Right atrium auricular region (tissue), 2 donors: ENCODE measurements at regions not wholly inside any gene's neighbourhood (a gene's known extent, or its start where the extent isn't known, plus 50 kb on each side); places are given as distances from the start of the nearest gene placed in this dataset.

Source experiments
- DNase-seq: peaks from one replicate; pipeline ENCODE4 v3.0.0-alpha.2; 2019; ENCODE audit warnings: low spot score
- H3K27ac ChIP-seq, 2 donors: fragments of 200-600 bp; sonication (generic); 1 replicate in 1 of 2; 2 replicates in 1 of 2; pipeline ENCODE4 v1.5.1; 2016 to 2019
- H3K27me3 ChIP-seq, 2 donors: fragments of 200-600 bp; sonication (generic); one replicate each; pipeline versions ENCODE4 v1.5.1 to v1.6.0; 2017 to 2019
- H3K36me3 ChIP-seq: fragments of 200-600 bp; sonication (generic); one replicate; pipeline ENCODE4 v1.5.1; 2016
- H3K4me1 ChIP-seq, 2 donors: fragments of 200-600 bp; sonication (generic); one replicate each; pipeline versions ENCODE4 v1.5.1 to v1.6.0; 2017 to 2019
- H3K4me3 ChIP-seq, 2 donors: fragments of 200-600 bp; sonication (generic); 1 replicate in 1 of 2; 2 replicates in 1 of 2; pipeline ENCODE4 v1.5.1; 2017 to 2019; ENCODE audit warnings: mild to moderate bottlenecking in 1 of 2, moderate library complexity in 1 of 2
- H3K9me3 ChIP-seq, 2 donors: fragments of 200-600 bp; sonication (generic); one replicate each; pipeline ENCODE4 v1.5.1; 2019
- CTCF ChIP-seq, 2 donors: fragments of 200-600 bp; sonication (generic); IDR thresholded peaks; one replicate each; pipeline ENCODE4 v1.5.1; 2019; ENCODE audit warnings: antibody characterized with exemption in 2 of 2

- DNase-seq: no peak
- no peaks in the 10 kb centered on the region for H3K27me3 ChIP-seq
- no peak for TF ChIP-seq CTCF (IDR thresholded peaks at IDR 0.05)
- no peak overlapping the region for H3K27ac ChIP-seq
- no peaks in the 10 kb centered on the region for H3K4me1 ChIP-seq
- no peaks in the 10 kb centered on the region for H3K9me3 ChIP-seq
- no peaks in the 10 kb centered on the region for H3K36me3 ChIP-seq
- no peak overlapping the region for H3K4me3 ChIP-seq
Observed at GRCh38 chr4:96471956-96472867, 632.3 kb downstream of the PDHA2 start.

DNA sequence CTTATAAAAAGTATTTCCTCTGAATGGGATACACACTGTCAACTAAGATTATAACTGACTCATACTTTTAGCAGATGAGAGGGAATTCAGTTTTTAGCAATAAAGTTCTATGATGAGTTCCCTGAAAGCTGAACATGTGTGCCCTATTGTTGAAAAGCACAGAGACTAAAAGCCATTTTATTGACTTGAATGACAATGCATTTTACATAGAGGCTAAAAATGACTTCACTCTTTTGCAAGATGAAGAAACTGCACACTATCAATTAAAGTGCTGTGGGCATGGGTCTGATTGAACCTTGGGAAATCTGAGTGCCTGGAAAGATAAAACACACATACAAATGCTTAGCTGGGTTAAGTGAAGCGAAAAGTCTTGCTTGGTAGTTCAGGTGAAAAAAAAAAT lies 633.4 kb downstream of the PDHA2 start:
- no peaks in the 10 kb centered on the region for H3K27me3 ChIP-seq
- no peak for TF ChIP-seq CTCF (IDR thresholded peaks at IDR 0.05)

GRCh38 chr4:96483308-96484030 lies 643.6 kb downstream of the PDHA2 start:
- H3K4me3 ChIP-seq: no peak overlapping the region
- no peak for TF ChIP-seq CTCF (IDR thresholded peaks at IDR 0.05)
- no peak overlapping the region for H3K27ac ChIP-seq
- no peaks in the 10 kb centered on the region for H3K4me1 ChIP-seq
- peaks cover 0 to 5% of the 10 kb centered on the region in 2 donors for H3K9me3 ChIP-seq
- H3K27me3 ChIP-seq: no peaks in the 10 kb centered on the region
- no peak for DNase-seq
- no peaks in the 10 kb centered on the region for H3K36me3 ChIP-seq

More for the DNA sequence above, 633.4 kb downstream of the PDHA2 start:
- Histone ChIP-seq H3K27ac (no peak overlapping the region), H3K9me3 (no peaks in the 10 kb centered on the region), H3K36me3 (no peaks in the 10 kb centered on the region), H3K4me1 (no peaks in the 10 kb centered on the region), H3K4me3 (no peak overlapping the region)
- DNase-seq: no peak

- Histone ChIP-seq H3K36me3 (no peaks in the 10 kb centered on the region), H3K27me3 (no peaks in the 10 kb centered on the region), H3K9me3 (peaks cover 0 to 5% of the 10 kb centered on the region in 2 donors), H3K27ac (no peak overlapping the region), H3K4me1 (no peaks in the 10 kb centered on the region), H3K4me3 (no peak overlapping the region)
- DNase-seq: no peak
- TF ChIP-seq CTCF (IDR thresholded peaks at IDR 0.05): no peak
Observed at GRCh38 chr4:96486563-96486962, 646.7 kb downstream of the PDHA2 start.

DNA sequence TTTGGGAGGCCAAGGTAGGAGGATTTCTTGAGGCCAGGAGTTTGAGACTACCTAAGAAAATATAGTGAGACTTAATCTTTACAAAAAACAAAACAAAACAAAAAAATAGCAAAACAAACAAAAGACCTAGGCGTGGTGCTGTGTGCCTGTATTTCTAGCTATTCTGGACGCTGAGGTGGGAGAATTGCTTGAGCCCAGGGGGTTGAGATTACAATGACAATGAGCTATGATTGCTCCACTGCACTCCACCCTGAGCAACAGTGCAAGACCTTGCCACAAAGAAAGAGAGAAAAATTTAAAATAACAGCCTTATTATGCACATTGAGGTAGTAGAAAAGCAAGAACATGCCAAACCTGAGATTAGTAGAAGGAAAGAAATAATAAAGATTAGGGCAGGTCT lies 657.7 kb downstream of the PDHA2 start:
- Histone ChIP-seq H3K27ac (no peak overlapping the region), H3K4me1 (no peaks in the 10 kb centered on the region), H3K27me3 (no peaks in the 10 kb centered on the region), H3K9me3 (peaks cover 0 to 18% of the 10 kb centered on the region in 2 donors), H3K36me3 (no peaks in the 10 kb centered on the region), H3K4me3 (no peak overlapping the region)
- no peak for DNase-seq
- TF ChIP-seq CTCF (IDR thresholded peaks at IDR 0.05): no peak
